Vagina (tissue), 2 donors: ENCODE measurements at regions not wholly inside any gene's neighbourhood (a gene's known extent, or its start where the extent isn't known, plus 50 kb on each side); places are given as distances from the start of the nearest gene placed in this dataset.

Experiments
- POLR2A ChIP-seq, 2 donors: fragments of 450-650 bp; IDR thresholded peaks; one replicate each; pipeline ENCODE4 v1.6.1; 2017; ENCODE audit warnings: antibody characterized with exemption in 2 of 2, mild to moderate bottlenecking in 2 of 2, moderate library complexity in 2 of 2
- POLR2AphosphoS5 ChIP-seq, 2 donors: sonication (generic); formaldehyde crosslinking; IDR thresholded peaks; one replicate each; pipeline ENCODE4 v1.9.0; 2017; ENCODE audit warnings: antibody characterized with exemption in 2 of 2, mild to moderate bottlenecking in 2 of 2, low read depth in 1 of 2; ENCODE audit not compliant: insufficient read depth in 1 of 2
- TF ChIP-seq, protein P1 (sequence below), 3 experiments: fragments of 450-650 bp in 2 of 3; fragments of 200-600 bp in 1 of 3; sonication (generic) in 1 of 3; IDR thresholded peaks; one replicate each; pipeline ENCODE4 v1.5.1; 2017 to 2019; ENCODE audit warnings: antibody characterized with exemption in 3 of 3, mild to moderate bottlenecking in 2 of 3, moderate library complexity in 2 of 3

DNA sequence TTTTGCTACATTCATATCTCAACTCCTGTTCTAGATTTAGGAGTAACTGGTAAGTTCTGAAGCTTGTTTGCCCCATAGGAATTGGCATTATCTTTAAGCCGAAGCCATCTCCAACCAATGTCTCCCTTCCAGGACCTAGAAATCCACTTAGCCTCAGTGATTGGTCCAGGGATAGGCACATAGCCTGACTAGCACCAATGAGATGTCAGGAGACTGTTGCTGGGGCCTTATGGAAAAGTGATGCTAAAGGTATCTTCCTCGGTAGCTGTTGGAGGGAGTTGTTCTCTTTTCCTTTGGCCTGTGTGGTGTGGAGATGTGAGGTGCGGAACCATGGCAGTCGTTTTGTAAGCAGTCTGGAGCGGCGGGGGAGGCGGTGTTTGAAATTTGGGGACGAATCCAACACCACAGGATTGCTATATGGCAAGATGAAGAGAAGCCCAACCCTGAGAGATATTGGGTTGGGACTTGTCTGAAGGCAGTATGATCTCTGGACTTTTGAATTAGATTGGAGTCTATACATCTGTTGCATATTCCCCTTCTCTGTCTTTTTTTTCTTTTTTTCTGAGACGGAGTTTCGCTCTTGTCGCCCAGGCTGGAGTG, 109.8 kb upstream of the ATP6AP2 start:
- TF ChIP-seq, protein P1, sequence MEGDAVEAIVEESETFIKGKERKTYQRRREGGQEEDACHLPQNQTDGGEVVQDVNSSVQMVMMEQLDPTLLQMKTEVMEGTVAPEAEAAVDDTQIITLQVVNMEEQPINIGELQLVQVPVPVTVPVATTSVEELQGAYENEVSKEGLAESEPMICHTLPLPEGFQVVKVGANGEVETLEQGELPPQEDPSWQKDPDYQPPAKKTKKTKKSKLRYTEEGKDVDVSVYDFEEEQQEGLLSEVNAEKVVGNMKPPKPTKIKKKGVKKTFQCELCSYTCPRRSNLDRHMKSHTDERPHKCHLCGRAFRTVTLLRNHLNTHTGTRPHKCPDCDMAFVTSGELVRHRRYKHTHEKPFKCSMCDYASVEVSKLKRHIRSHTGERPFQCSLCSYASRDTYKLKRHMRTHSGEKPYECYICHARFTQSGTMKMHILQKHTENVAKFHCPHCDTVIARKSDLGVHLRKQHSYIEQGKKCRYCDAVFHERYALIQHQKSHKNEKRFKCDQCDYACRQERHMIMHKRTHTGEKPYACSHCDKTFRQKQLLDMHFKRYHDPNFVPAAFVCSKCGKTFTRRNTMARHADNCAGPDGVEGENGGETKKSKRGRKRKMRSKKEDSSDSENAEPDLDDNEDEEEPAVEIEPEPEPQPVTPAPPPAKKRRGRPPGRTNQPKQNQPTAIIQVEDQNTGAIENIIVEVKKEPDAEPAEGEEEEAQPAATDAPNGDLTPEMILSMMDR (IDR thresholded peaks at IDR 0.05), result no peak
- TF ChIP-seq POLR2AphosphoS5 (IDR thresholded peaks at IDR 0.05; ENCODE audit: insufficient read depth in 1 of 2, low read depth in 1 of 2) (no peak), POLR2A (IDR thresholded peaks at IDR 0.05) (no peak)
